EH (cell line): ENCODE measurements at regions not wholly inside any gene's neighbourhood (a gene's known extent, or its start where the extent isn't known, plus 50 kb on each side); places are given as distances from the start of the nearest gene placed in this dataset.
"Not testable (repeated sequence)": the region's sequence is repeated elsewhere in the genome, so short reads cannot be mapped to it uniquely, and the experiment has no call there.

Experiments used
- DNase-seq: peaks from one replicate; pipeline ENCODE4 v3.0.0-alpha.2; 2015; ENCODE audit warnings: low read depth

DNA sequence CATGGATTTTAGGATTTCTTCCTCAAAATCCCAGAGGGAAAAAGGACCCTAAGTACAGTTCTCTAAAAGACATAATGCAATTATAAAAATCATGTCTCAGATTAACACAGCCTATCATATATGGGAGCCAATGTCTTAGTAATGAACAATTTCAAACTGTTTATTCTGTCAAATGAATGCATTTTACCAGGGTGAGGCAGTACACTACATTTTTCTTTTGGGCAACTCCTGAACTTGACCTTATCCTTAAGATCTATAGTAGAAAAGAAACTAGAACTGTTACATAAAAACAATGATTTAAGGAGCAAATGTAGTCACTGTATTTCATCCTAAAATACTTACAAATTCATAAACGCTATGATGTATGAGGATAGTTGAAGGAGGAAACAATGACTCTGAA lies 226.3 kb upstream of the B3GALT2 start:
- no peak for DNase-seq

GRCh38 chr1:193411714-193412113 lies 225.3 kb upstream of the B3GALT2 start:
- no peak for DNase-seq

DNA sequence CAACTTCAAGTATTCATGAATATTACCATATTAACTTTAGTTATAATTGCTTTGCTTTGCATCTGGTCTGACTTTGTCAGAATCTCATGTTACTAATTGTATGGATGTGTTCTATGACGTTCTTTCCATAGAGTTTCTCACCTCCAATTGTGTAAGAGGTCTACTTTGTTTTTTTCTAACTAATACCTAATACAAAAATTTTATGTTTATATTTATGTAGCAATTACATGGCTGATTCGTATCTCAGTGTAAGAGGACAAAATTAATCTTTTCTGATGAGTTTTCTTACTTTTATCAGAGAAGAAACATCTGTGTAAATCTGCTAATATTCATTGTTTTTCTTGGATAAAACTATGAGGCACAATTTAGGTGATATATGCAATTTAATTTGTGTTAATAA lies 224.8 kb upstream of the B3GALT2 start:
- DNase-seq, result no peak

- DNase-seq, result peak; percentile 96
Measured at GRCh38 chr1:193408782-193409293, 222.4 kb upstream of the B3GALT2 start.

GRCh38 chr1:193406901-193407300 lies 220.5 kb upstream of the B3GALT2 start:
- DNase-seq, result peak; percentile 78

DNA sequence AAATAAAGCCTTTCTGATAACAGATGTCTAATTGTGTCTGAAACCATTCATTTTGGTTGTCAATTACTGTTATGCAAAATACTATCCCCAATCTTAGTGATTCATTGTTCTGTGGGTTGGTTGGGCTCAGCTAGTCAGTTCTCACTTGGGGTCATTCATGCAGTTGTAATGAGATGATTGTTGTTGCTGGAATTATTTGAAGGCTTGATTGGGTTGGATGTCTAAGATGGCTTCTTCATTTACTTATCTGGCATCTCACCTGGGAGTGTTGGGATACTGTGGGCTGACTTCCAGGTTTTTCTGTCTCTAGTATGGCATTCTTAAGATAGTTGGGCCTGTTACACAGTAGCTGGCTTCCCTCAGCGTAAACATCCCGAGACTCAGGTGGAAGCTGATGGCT lies 217.8 kb upstream of the B3GALT2 start:
- DNase-seq, result no peak

DNA sequence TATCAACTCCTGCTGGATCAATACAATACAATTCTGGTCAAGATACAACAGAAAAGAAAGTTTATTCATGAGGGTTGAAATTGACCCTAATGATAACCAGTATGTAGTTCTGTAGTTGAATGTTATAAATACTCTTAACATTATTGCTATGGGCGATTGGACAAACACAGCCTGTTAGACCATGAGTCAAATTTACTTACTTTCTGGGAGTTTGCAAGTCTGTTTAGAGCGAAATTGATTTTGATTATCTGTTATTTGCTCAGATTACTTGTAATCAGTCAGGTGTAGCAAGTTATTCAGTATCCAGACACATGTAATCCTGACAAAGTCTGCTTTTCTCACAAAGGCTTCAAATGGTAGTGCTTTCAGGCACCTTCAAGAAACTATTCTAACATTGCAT lies 216.6 kb upstream of the B3GALT2 start:
- DNase-seq, result no peak

GRCh38 chr1:193402037-193402436 lies 215.6 kb upstream of the B3GALT2 start:
- no peak for DNase-seq

GRCh38 chr1:193394336-193394735 lies 207.9 kb upstream of the B3GALT2 start:
- no peak for DNase-seq

GRCh38 chr1:193392686-193393085 lies 206.3 kb upstream of the B3GALT2 start:
- no peak for DNase-seq

GRCh38 chr1:193388683-193389082 lies 202.3 kb upstream of the B3GALT2 start:
- no peak for DNase-seq

DNA sequence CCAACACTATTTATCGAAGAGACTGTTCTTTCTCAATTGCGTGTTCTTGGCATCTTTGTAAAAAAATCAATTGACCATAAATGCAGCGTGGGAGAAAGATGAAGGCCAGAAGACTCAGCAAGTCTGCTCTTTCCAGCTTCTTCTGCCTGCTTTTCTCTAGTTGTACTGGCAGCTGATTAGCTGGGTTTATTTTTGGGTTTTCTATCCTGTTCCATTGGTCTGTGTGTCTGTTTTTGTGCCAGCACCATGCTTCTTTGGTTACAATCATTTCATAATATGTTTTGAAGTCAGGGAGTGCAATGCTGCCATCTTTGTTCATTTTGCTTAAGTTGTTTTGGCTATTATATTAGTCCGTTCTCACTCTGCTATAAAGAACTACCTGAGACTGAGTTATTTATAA lies 201.8 kb upstream of the B3GALT2 start:
- no peak for DNase-seq

DNA sequence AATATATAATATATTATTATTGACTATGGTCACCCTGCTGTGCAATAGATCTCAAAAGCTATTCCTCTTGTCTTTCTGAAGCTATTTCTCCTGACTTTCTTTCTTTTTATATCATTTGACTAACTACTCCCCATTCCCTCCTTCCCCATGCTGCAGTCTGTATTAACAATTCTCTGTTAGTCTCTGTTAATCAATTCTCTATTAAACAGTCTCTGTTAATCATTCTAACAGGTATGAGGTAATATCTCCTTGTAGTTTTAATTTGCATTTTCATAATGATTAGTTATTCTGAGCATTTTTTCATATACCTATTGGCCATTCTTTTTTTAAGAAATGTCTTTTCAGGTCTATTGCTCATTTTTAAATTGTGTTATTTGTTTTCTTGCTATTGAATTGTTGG lies 201.0 kb upstream of the B3GALT2 start:
- DNase-seq, result no peak

GRCh38 chr1:193378451-193378850 lies 192.0 kb upstream of the B3GALT2 start:
- DNase-seq, result not testable (repeated sequence)

DNA sequence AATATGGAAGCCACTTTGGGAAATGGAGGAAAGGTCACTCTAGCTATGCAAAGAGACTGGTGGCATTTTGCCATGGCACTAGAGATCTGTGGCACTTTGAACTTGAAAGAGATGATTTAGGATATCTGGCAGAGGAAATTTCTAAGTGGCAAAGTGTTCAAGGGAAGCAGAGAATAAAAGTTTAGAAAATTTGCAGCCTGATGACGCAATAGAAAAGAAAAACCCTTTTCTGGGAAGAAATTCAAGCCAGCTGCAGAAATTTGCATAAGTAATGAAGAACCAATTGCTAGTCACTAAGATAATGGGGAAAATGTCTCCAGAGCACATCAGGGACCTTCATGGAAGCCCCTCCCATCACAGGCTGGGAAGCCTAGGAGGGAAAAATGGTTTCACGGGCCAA lies 191.1 kb upstream of the B3GALT2 start:
- no peak for DNase-seq

DNA sequence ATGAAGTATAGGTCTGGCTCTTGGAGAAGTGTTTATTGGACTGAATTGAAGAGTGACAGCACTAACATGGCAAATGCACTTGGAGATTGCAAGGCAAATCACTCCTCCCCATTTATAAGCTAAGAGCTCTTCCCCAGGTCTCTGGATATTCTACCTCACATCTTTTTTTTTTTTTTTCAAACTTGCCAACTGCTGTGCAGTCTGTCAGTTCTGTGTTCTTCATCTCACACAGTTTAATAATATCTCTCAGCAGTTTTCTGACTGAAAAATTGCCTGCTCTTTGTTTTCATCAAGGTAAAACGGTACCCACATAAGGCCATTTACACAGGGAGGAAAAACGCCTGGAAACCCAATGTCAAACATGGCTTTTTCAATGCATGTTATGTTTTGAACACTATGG lies 186.1 kb upstream of the B3GALT2 start:
- DNase-seq, result no peak

- no peak for DNase-seq
Measured at GRCh38 chr1:193368302-193368701, 181.9 kb upstream of the B3GALT2 start.

DNA sequence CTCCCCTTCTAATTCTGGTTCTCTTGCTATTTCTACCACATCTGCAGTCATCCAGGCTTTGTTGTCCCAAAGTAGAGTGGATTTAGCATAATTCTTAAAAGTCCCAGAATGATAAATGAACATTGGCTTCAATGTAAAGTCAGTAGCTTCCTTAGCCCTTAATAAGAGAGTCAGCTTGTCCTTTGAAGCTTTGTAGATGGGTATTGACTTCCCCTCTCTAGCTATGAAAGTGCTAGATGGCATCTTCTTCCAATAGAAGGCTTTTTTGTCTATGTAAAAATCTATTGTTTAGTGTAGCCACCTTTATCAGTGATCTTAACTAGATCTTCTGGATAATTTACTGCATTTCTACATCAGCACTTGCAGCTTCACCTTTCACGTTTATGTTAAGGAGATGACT lies 181.4 kb upstream of the B3GALT2 start:
- no peak for DNase-seq

DNA sequence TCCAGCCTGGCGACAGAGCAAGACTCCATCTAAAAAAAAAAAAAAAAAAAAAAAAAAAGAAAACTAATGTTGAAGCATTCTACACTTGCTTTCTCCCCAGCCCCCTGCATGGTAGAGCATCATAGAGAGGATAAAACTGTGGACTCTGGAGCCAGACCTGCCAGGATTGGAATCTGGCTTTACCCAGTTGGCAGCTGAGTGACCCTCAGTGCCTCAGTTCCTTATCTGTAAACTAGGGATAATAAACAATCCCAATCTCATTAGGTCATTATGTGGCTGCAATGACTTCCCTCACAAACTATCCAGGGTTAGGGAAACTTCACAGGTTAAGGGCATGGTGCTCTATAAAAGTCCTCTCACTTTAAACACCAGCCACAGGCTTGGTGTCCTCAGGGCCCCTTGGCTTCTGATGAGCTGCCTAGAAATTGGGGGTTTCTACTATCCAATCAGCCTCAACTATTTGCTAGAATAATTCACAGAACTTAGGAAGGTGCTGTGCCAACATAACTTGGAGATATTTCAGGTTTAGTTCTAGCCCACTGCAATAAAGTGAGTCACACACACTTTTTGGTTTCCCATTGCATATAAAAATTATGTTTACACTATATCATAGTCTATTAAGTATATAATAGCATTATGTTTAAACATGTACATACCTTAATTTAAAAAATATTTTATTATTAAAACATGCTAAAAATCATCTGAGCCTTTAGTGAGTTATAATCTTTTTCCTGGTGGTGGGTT lies 180.5 kb upstream of the B3GALT2 start:
- no peak for DNase-seq

- no peak for DNase-seq
Measured at GRCh38 chr1:193365966-193366365, 179.6 kb upstream of the B3GALT2 start.

- no peak for DNase-seq
Measured at GRCh38 chr1:193359631-193360030, 173.2 kb upstream of the B3GALT2 start.

DNA sequence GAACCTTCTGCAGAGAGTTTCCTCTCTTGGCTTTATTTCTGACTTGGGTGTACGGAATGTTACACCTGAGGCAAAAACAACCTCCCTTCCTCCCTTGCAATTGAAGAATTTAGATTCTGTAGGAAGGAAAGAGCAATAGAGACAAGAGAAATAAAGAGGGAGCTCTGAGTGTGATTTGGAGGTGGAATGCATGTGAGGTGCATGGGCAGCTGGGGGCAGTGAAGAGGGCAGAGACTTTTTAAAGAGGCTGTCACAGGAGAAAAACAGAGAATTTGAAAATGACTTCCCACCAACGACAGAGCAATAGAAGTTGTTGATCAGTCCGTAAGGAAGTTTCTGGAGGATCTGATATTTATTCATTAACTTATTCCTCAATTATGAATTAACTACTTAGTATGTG lies 172.0 kb upstream of the B3GALT2 start:
- no peak for DNase-seq

GRCh38 chr1:193356249-193356648 lies 169.8 kb upstream of the B3GALT2 start:
- no peak for DNase-seq

DNA sequence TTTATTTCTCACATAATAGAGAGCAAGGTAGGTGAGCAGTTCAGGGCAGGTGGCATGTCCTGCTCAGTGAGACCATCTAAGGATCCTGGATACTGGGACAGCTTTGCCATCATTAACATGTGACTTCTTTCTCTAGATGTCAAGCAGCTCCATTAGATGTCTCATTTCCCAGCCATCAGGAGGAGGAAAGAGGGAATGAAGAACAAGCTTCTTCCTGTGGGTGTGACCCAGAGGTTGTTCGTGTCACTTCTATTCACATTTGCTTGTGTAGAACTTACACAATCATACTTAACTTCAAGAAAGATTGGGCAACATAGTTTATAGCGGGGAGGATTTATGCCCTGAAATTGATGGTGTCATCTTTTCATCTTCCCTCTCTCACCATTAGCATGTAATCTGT lies 169.2 kb upstream of the B3GALT2 start:
- no peak for DNase-seq
